Suprapubic skin (tissue), 4 donors: ENCODE measurements at regions not wholly inside any gene's neighbourhood (a gene's known extent, or its start where the extent isn't known, plus 50 kb on each side); places are given as distances from the start of the nearest gene placed in this dataset.

ENCODE experiments used
- DNase-seq, 2 donors: peaks; one replicate each; pipeline ENCODE4 v3.0.0-alpha.2; 2019; ENCODE audit warnings: low spot score in 2 of 2
- H3K27ac ChIP-seq: fragments of 200-600 bp; sonication (generic); one replicate; pipeline ENCODE4 v1.5.1; 2019
- H3K27me3 ChIP-seq: fragments of 200-600 bp; sonication (generic); one replicate; pipeline ENCODE4 v1.5.1; 2019
- H3K36me3 ChIP-seq: fragments of 200-600 bp; sonication (generic); one replicate; pipeline ENCODE4 v1.5.1; 2019
- H3K4me1 ChIP-seq: fragments of 200-600 bp; sonication (generic); one replicate; pipeline ENCODE4 v1.5.1; 2019
- H3K4me3 ChIP-seq: fragments of 200-600 bp; sonication (generic); one replicate; pipeline ENCODE4 v1.5.1; 2019; ENCODE audit warnings: mild to moderate bottlenecking
- H3K9me3 ChIP-seq: fragments of 200-600 bp; sonication (generic); one replicate; pipeline ENCODE4 v1.5.1; 2019
- EP300 ChIP-seq: sonication (generic); formaldehyde crosslinking; IDR thresholded peaks from one replicate; pipeline ENCODE4 v1.6.1; 2017; ENCODE audit warnings: antibody characterized with exemption
- POLR2A ChIP-seq, 2 donors: fragments of 450-650 bp; IDR thresholded peaks; one replicate each; pipeline ENCODE4 v1.6.1; 2017; ENCODE audit warnings: antibody characterized with exemption in 2 of 2, mild to moderate bottlenecking in 2 of 2, moderate library complexity in 2 of 2
- POLR2AphosphoS5 ChIP-seq, 3 donors: sonication (generic); formaldehyde crosslinking; IDR thresholded peaks; one replicate each; pipeline ENCODE4 v1.6.1; 2017; ENCODE audit warnings: antibody characterized with exemption in 3 of 3
- WGBS: methylation state at CpG from one replicate; pipeline ENCODE4 v1.1.5; 2018; 5-methylcytosine and 5-hydroxymethylcytosine counted together
- TF ChIP-seq, protein P1 (sequence below), 2 donors: fragments of 200-600 bp in 1 of 2; fragments of 450-650 bp in 1 of 2; sonication (generic) in 1 of 2; IDR thresholded peaks; one replicate each; pipeline ENCODE4 v1.5.1; 2016 to 2019; ENCODE audit warnings: antibody characterized with exemption in 2 of 2, mild to moderate bottlenecking in 1 of 2, moderate library complexity in 1 of 2

DNA sequence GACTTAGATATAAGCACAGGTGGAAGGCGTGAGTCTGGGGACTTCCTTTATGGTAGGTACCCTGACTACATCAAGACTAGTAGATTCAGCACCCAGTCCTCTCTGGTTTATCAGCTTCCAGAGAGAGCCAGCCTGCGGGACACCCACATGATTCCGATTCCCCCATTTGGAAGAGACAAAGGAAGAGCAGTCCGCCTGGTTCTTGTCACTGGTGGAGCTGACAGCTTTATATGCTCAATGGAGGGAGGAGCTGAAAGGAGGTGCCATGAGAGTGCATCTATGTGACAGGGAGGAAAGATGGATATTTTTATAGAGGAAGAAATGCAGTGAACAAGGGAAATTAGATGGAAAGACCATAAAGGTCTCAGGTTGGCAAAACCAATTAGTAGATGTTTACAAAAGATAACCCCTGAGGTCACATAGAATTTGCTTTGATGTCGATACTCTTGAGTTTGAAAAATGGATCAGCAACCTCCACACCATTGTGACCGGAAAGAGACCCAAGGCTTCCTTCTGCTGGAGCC is 437.7 kb downstream of the PMP22 start:
- H3K36me3 ChIP-seq: no peaks in the 10 kb centered on the region
- H3K27ac ChIP-seq: no peak overlapping the region
- H3K4me3 ChIP-seq: no peak overlapping the region
- H3K27me3 ChIP-seq: no peaks in the 10 kb centered on the region
- no peak for DNase-seq
- no peaks in the 10 kb centered on the region for H3K9me3 ChIP-seq
- TF ChIP-seq, protein P1, sequence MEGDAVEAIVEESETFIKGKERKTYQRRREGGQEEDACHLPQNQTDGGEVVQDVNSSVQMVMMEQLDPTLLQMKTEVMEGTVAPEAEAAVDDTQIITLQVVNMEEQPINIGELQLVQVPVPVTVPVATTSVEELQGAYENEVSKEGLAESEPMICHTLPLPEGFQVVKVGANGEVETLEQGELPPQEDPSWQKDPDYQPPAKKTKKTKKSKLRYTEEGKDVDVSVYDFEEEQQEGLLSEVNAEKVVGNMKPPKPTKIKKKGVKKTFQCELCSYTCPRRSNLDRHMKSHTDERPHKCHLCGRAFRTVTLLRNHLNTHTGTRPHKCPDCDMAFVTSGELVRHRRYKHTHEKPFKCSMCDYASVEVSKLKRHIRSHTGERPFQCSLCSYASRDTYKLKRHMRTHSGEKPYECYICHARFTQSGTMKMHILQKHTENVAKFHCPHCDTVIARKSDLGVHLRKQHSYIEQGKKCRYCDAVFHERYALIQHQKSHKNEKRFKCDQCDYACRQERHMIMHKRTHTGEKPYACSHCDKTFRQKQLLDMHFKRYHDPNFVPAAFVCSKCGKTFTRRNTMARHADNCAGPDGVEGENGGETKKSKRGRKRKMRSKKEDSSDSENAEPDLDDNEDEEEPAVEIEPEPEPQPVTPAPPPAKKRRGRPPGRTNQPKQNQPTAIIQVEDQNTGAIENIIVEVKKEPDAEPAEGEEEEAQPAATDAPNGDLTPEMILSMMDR (IDR thresholded peaks at IDR 0.05): no peak
- TF ChIP-seq EP300 (no peak), POLR2AphosphoS5 (IDR thresholded peaks at IDR 0.05) (no peak), POLR2A (IDR thresholded peaks at IDR 0.05) (no peak)
- 59% methylated on average over 6 of the region's 6 CpGs for WGBS
- no peaks in the 10 kb centered on the region for H3K4me1 ChIP-seq

DNA sequence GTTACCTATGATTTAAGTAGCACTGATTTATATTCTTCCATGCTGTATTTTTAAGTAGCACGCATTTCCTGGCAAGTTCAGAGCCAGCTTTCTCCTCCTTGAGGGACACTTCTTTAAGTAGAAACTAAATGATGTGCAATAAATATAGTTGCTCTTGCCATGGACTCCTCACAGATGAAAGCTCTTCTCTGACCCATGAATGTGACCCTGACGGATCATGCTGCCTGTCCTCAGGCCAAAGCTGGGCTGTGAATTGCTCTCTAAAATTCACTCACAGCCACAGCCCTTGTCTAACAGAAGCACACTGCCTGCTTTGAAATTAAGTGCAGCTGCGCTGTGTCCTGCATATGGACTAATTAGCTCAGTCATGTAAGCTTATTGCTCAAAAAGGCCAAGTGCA is 438.8 kb downstream of the PMP22 start:
- Histone ChIP-seq H3K4me3 (no peak overlapping the region), H3K4me1 (no peaks in the 10 kb centered on the region), H3K27me3 (no peaks in the 10 kb centered on the region), H3K27ac (no peak overlapping the region), H3K9me3 (no peaks in the 10 kb centered on the region), H3K36me3 (no peaks in the 10 kb centered on the region)
- TF ChIP-seq, protein P1 (IDR thresholded peaks at IDR 0.05): no peak
- TF ChIP-seq POLR2AphosphoS5 (IDR thresholded peaks at IDR 0.05) (no peak), POLR2A (IDR thresholded peaks at IDR 0.05) (no peak), EP300 (no peak)
- 95% methylated on average over 3 of the region's 3 CpGs for WGBS
- DNase-seq: no peak

DNA sequence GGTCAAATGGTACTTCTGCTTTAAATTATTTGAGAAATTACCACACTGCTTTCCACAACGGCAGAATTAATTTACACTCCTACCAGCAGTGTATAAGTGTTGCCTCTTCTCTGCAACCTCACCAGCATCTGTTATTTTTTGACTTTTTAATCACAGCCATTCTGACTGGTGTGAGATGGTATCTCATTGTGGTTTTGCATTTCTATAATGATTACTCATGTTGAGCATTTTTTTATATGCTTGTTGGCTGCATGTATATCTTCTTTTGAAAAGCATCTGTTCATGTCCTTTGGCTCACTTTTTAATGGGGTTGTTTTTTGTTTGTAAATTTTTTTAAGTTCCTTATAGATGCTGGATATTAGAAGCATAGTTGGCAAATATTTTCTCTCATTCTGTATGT is 446.7 kb downstream of the PMP22 start:
- DNase-seq: no peak
- WGBS: 70% methylated on average over 1 of the region's 1 CpG
- TF ChIP-seq POLR2AphosphoS5 (IDR thresholded peaks at IDR 0.05) (no peak), EP300 (no peak)
- TF ChIP-seq, protein P1 (IDR thresholded peaks at IDR 0.05): no peak
- no peaks in the 10 kb centered on the region for H3K4me1 ChIP-seq
- no peak overlapping the region for H3K27ac ChIP-seq
- H3K9me3 ChIP-seq: no peaks in the 10 kb centered on the region
- H3K27me3 ChIP-seq: no peaks in the 10 kb centered on the region
- H3K4me3 ChIP-seq: no peak overlapping the region
- H3K36me3 ChIP-seq: no peaks in the 10 kb centered on the region

DNA sequence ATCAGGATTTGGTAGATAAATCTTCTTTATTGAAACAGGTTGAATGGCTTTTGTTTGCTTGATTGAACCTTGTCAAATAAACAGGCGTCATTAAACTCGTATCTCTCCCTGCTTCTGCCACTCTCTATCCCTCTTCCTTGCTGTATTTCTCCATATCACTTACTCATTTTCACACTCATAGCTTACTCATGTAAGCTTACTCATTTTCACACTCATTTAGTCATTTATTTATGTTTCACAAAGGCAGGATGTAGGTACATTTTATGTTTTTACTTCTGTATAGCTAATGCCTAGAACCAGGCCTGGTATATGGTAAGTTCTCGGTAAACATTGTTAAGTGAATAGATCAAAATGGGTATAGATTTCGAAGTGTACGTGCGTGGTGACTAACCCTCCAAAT is 450.0 kb downstream of the PMP22 start:
- H3K4me1 ChIP-seq: no peaks in the 10 kb centered on the region
- TF ChIP-seq, protein P1 (IDR thresholded peaks at IDR 0.05): no peak
- no peak for TF ChIP-seq EP300
- TF ChIP-seq POLR2AphosphoS5 (IDR thresholded peaks at IDR 0.05): no peak
- TF ChIP-seq POLR2A (IDR thresholded peaks at IDR 0.05): no peak
- H3K27ac ChIP-seq: no peak overlapping the region
- H3K4me3 ChIP-seq: no peak overlapping the region
- DNase-seq: no peak
- H3K27me3 ChIP-seq: no peaks in the 10 kb centered on the region
- no peaks in the 10 kb centered on the region for H3K36me3 ChIP-seq
- no peaks in the 10 kb centered on the region for H3K9me3 ChIP-seq
- 94% methylated on average over 6 of the region's 6 CpGs for WGBS

DNA sequence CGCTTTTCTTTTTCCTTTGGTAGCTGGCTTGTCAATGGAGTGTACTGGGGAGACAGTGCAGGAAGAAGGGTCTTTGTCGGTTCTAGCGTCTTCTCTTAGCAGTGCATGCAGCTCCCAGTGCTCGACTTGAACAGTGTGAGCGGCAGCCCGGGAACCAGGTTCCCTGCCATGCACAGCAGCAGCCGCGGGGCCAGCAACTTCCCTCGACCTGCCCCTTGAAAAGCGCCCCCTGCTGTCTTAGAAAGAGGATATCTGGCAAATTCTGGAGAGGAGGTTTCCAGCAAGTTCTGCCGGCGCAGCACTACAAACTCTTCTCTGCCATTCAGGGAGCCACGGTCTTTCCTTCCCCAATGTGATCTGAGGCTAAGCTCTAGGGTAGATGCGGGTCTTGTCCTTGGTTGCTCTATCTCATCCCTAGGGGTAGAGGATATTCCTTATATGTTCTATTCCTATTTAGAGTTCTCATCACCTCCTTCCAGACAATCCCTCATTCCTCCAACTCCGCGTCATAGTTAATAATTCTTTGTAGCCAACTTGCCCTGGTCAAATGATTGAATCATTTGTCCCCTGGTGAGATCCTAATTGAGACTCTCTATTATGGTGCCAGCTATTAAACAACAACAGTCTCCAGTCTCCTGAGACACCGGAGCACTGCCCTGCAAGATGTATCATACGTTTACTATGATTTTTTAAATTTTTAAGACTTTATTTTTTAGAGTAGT is 451.3 kb downstream of the PMP22 start:
- TF ChIP-seq POLR2A (IDR thresholded peaks at IDR 0.05): no peak
- TF ChIP-seq POLR2AphosphoS5 (IDR thresholded peaks at IDR 0.05): no peak
- TF ChIP-seq, protein P1 (IDR thresholded peaks at IDR 0.05): no peak
- no peak for TF ChIP-seq EP300
- H3K27me3 ChIP-seq: no peaks in the 10 kb centered on the region
- H3K27ac ChIP-seq: no peak overlapping the region
- no peak overlapping the region for H3K4me3 ChIP-seq
- WGBS: 64% methylated on average over 18 of the region's 18 CpGs
- H3K9me3 ChIP-seq: no peaks in the 10 kb centered on the region
- H3K36me3 ChIP-seq: no peaks in the 10 kb centered on the region
- no peak for DNase-seq
- no peaks in the 10 kb centered on the region for H3K4me1 ChIP-seq
